ENCODE measurements at regions not wholly inside any gene's neighbourhood (a gene's known extent, or its start where the extent isn't known, plus 50 kb on each side); places are given as distances from the start of the nearest gene placed in this dataset.

- Histone ChIP-seq H2AFZ (replicated peaks; ENCODE audit: low read length, poor library complexity) (no peak overlapping the region), H3K36me3 (ENCODE audit: control insufficient read depth, insufficient read depth, low read length) (no peaks in the 10 kb centered on the region), H3K9me3 (ENCODE audit: control insufficient read depth, insufficient read depth, low read length) (peaks cover 10% of the 10 kb centered on the region), H2BK120ac (ENCODE audit: low read depth, low read length) (no peak overlapping the region), H3K9me1 (ENCODE audit: insufficient read depth, low read length) (no peaks in the 10 kb centered on the region), H4K91ac (ENCODE audit: insufficient read depth, low read depth, low read length) (no peak overlapping the region), H3K18ac (ENCODE audit: low read depth, low read length) (no peak overlapping the region), H4K8ac (ENCODE audit: low read depth in 2 of 2, low read length in 2 of 2) (no peak overlapping the region), H3K27me3 (ENCODE audit: control insufficient read depth, insufficient read depth, low read length) (no peaks in the 10 kb centered on the region), H3K79me1 (ENCODE audit: low read depth in 1 of 2, low read length in 2 of 2) (no peaks in the 10 kb centered on the region), H3K23ac (ENCODE audit: low read depth, low read length) (no peak overlapping the region), H2BK20ac (ENCODE audit: low read depth, low read length) (no peak overlapping the region), H3K56ac (ENCODE audit: extremely low read depth, insufficient read depth, low read length) (no peak overlapping the region), H2BK15ac (ENCODE audit: low read depth, low read length) (no peak overlapping the region), H3K4ac (ENCODE audit: low read depth, low read length) (no peak overlapping the region), H4K20me1 (ENCODE audit: insufficient read depth, low read length) (no peaks in the 10 kb centered on the region), H3K4me3 (ENCODE audit: insufficient read depth, low read depth, low read length) (no peak overlapping the region), H2AK9ac (replicated peaks; ENCODE audit: low read depth, low read length, poor library complexity) (no peak overlapping the region), H3K27ac (ENCODE audit: insufficient read depth, low read length) (no peak overlapping the region), H3K4me1 (ENCODE audit: control insufficient read depth, insufficient read depth, low read length) (no peaks in the 10 kb centered on the region), H3K9ac (ENCODE audit: low read depth, low read length) (no peak overlapping the region), H4K5ac (ENCODE audit: low read depth, low read length) (no peak overlapping the region), H3K14ac (replicated peaks; ENCODE audit: low read depth, low read length) (no peak overlapping the region), H2AK5ac (ENCODE audit: low read depth, low read length) (no peak overlapping the region), H3K4me2 (ENCODE audit: low read depth, low read length) (no peak overlapping the region), H2BK5ac (ENCODE audit: low read depth, low read length, poor library complexity, severe bottlenecking) (no peak overlapping the region)
- no peak for ATAC-seq (ENCODE audit: low read depth)
- ChIA-PET CTCF (no interaction called here), POLR2A (ENCODE audit: unreplicated experiment) (no interaction called here)
- TF ChIP-seq ELK1 (IDR thresholded peaks at IDR 0.05; ENCODE audit: borderline replicate concordance, low read depth, low read length) (no peak), CEBPB (IDR thresholded peaks at IDR 0.05; ENCODE audit: low read depth, low read length) (no peak), CTCF (conservative IDR thresholded peaks at IDR 0.05; ENCODE audit: low read depth, low read length) (no peak), RAD21 (IDR thresholded peaks at IDR 0.05; ENCODE audit: low read length) (no peak), MAZ (IDR thresholded peaks at IDR 0.05; ENCODE audit: borderline replicate concordance, low read depth, low read length) (no peak), NFE2L2 (IDR thresholded peaks at IDR 0.05; ENCODE audit: low read depth, low read length) (no peak), RCOR1 (IDR thresholded peaks at IDR 0.05; ENCODE audit: insufficient replicate concordance, low read length) (no peak), MAFK (IDR thresholded peaks at IDR 0.05; ENCODE audit: low read depth, low read length) (no peak), SMC3 (IDR thresholded peaks at IDR 0.05; ENCODE audit: low read depth, low read length) (no peak), POLR2A (IDR thresholded peaks at IDR 0.05; ENCODE audit: low read depth, low read length) (no peak), MXI1 (IDR thresholded peaks at IDR 0.05; ENCODE audit: borderline replicate concordance, low read depth, low read length) (no peak)
- WGBS, 2 experiments (ENCODE audit: extremely low coverage in 2 of 2, insufficient read length in 1 of 2) = 39% methylated on average over 6 of the region's 12 CpGs; no CpG with 5 or more reads in 1 of the 2 experiments
- intact Hi-C loops (cut with micrococcal nuclease) (no loop called here), in situ Hi-C loops (cut with MboI; ENCODE audit: low sequenced_read_pairs) (no loop called here), dilution Hi-C loops (cut with HindIII; ENCODE audit: low sequenced_read_pairs, unreplicated experiment) (no loop called here)
- BruUV-seq (replicated peaks) = no TSS peak
- DNase-seq = no peak
Observed at GRCh38 chr16:6484081-6484480, 848.6 kb upstream of the RBFOX1 start.
